Muscle of leg (tissue), 3 donors: ENCODE measurements at regions not wholly inside any gene's neighbourhood (a gene's known extent, or its start where the extent isn't known, plus 50 kb on each side); places are given as distances from the start of the nearest gene placed in this dataset.

Experiments used
- DNase-seq: peaks from one replicate; pipeline ENCODE4 v3.0.0; 2013
- H3K27ac ChIP-seq: one replicate; pipeline ENCODE4 v1.5.1; 2013; ENCODE audit warnings: mild to moderate bottlenecking, low read length, control low read depth
- H3K27me3 ChIP-seq: one replicate; pipeline ENCODE4 v1.6.1; 2013; ENCODE audit warnings: low read length; ENCODE audit not compliant: control insufficient read depth, insufficient read depth
- H3K36me3 ChIP-seq: one replicate; pipeline ENCODE4 v1.6.1; 2013; ENCODE audit warnings: low read length; ENCODE audit not compliant: control insufficient read depth, insufficient read depth
- H3K4me1 ChIP-seq: one replicate; pipeline ENCODE4 v1.6.1; 2013; ENCODE audit warnings: low read length; ENCODE audit not compliant: control insufficient read depth, insufficient read depth
- H3K4me3 ChIP-seq: one replicate; pipeline ENCODE4 v1.5.1; 2013; ENCODE audit warnings: low read length, control low read depth
- H3K9me3 ChIP-seq: replicated peaks from 2 replicates; pipeline ENCODE4 v1.6.1; 2013; ENCODE audit warnings: low read depth, low read length; ENCODE audit not compliant: control insufficient read depth
- WGBS: methylation state at CpG from one replicate; pipeline ENCODE4 v1.1.5; 2013; ENCODE audit warnings: missing lambda C conversion rate; ENCODE audit not compliant: insufficient coverage; 5-methylcytosine and 5-hydroxymethylcytosine counted together

GRCh38 chr2:4576075-4576474 is 872.7 kb downstream of the DCDC2C start:
- H3K36me3 ChIP-seq, result no peaks in the 10 kb centered on the region
- no peak overlapping the region for H3K27ac ChIP-seq
- H3K27me3 ChIP-seq, result no peaks in the 10 kb centered on the region
- DNase-seq, result no peak
- no peaks in the 10 kb centered on the region for H3K4me1 ChIP-seq
- no CpG with 5 or more reads among the region's 1 CpG for WGBS
- H3K9me3 ChIP-seq, result no peaks in the 10 kb centered on the region
- H3K4me3 ChIP-seq, result no peak overlapping the region

GRCh38 chr2:4579977-4580376 is 876.6 kb downstream of the DCDC2C start:
- Histone ChIP-seq H3K9me3 (no peaks in the 10 kb centered on the region), H3K4me3 (no peak overlapping the region), H3K4me1 (no peaks in the 10 kb centered on the region), H3K27ac (no peak overlapping the region), H3K36me3 (no peaks in the 10 kb centered on the region), H3K27me3 (no peaks in the 10 kb centered on the region)
- no CpG with 5 or more reads among the region's 3 CpGs for WGBS
- DNase-seq, result no peak

- no peak overlapping the region for H3K4me3 ChIP-seq
- no peaks in the 10 kb centered on the region for H3K4me1 ChIP-seq
- no peaks in the 10 kb centered on the region for H3K36me3 ChIP-seq
- H3K27me3 ChIP-seq, result no peaks in the 10 kb centered on the region
- H3K27ac ChIP-seq, result no peak overlapping the region
- no peaks in the 10 kb centered on the region for H3K9me3 ChIP-seq
- DNase-seq, result no peak
- 89% methylated on average over 1 of the region's 3 CpGs for WGBS
Observed at GRCh38 chr2:4585057-4585635, 881.8 kb downstream of the DCDC2C start.

GRCh38 chr2:4588606-4589005 is 885.2 kb downstream of the DCDC2C start:
- no peaks in the 10 kb centered on the region for H3K27me3 ChIP-seq
- H3K27ac ChIP-seq, result no peak overlapping the region
- no CpG with 5 or more reads among the region's 2 CpGs for WGBS
- DNase-seq, result no peak
- no peak overlapping the region for H3K4me3 ChIP-seq
- H3K4me1 ChIP-seq, result no peaks in the 10 kb centered on the region
- H3K36me3 ChIP-seq, result no peaks in the 10 kb centered on the region
- no peaks in the 10 kb centered on the region for H3K9me3 ChIP-seq

GRCh38 chr2:4591261-4591660 is 887.9 kb downstream of the DCDC2C start:
- Histone ChIP-seq H3K36me3 (no peaks in the 10 kb centered on the region), H3K4me1 (no peaks in the 10 kb centered on the region), H3K9me3 (no peaks in the 10 kb centered on the region), H3K27ac (no peak overlapping the region), H3K4me3 (no peak overlapping the region), H3K27me3 (no peaks in the 10 kb centered on the region)
- WGBS, result no CpG with 5 or more reads among the region's 7 CpGs
- no peak for DNase-seq

GRCh38 chr2:4597400-4597799 is 894.0 kb downstream of the DCDC2C start:
- Histone ChIP-seq H3K9me3 (no peaks in the 10 kb centered on the region), H3K4me1 (no peaks in the 10 kb centered on the region), H3K4me3 (no peak overlapping the region), H3K27ac (no peak overlapping the region), H3K27me3 (no peaks in the 10 kb centered on the region), H3K36me3 (no peaks in the 10 kb centered on the region)
- WGBS, result no CpG with 5 or more reads among the region's 3 CpGs
- DNase-seq, result no peak

GRCh38 chr2:4604767-4605166 is 901.4 kb downstream of the DCDC2C start:
- Histone ChIP-seq H3K4me3 (no peak overlapping the region), H3K36me3 (no peaks in the 10 kb centered on the region), H3K27ac (no peak overlapping the region), H3K9me3 (no peaks in the 10 kb centered on the region), H3K27me3 (no peaks in the 10 kb centered on the region), H3K4me1 (no peaks in the 10 kb centered on the region)
- DNase-seq, result peak; percentile 5
- no CpG with 5 or more reads among the region's 1 CpG for WGBS

- Histone ChIP-seq H3K27ac (no peak overlapping the region), H3K9me3 (no peaks in the 10 kb centered on the region), H3K27me3 (no peaks in the 10 kb centered on the region), H3K4me3 (no peak overlapping the region), H3K4me1 (no peaks in the 10 kb centered on the region), H3K36me3 (no peaks in the 10 kb centered on the region)
- peak; percentile 1 for DNase-seq
- WGBS, result no CpG with 5 or more reads among the region's 3 CpGs
Observed at GRCh38 chr2:4618141-4618540, 914.8 kb downstream of the DCDC2C start.

GRCh38 chr2:4618630-4619228 is 915.4 kb downstream of the DCDC2C start:
- no peak for DNase-seq
- Histone ChIP-seq H3K9me3 (no peaks in the 10 kb centered on the region), H3K27me3 (no peaks in the 10 kb centered on the region), H3K4me3 (no peak overlapping the region), H3K27ac (no peak overlapping the region), H3K4me1 (no peaks in the 10 kb centered on the region), H3K36me3 (no peaks in the 10 kb centered on the region)
- WGBS, result 49% methylated on average over 3 of the region's 12 CpGs

- Histone ChIP-seq H3K27ac (no peak overlapping the region), H3K4me1 (no peaks in the 10 kb centered on the region), H3K4me3 (no peak overlapping the region), H3K9me3 (no peaks in the 10 kb centered on the region), H3K27me3 (no peaks in the 10 kb centered on the region), H3K36me3 (no peaks in the 10 kb centered on the region)
- WGBS, result 87% methylated on average over 3 of the region's 6 CpGs
- no peak for DNase-seq
Observed at GRCh38 chr2:4628998-4629501, 925.7 kb downstream of the DCDC2C start.
